Parathyroid adenoma (tissue), 2 donors: ENCODE measurements at regions not wholly inside any gene's neighbourhood (a gene's known extent, or its start where the extent isn't known, plus 50 kb on each side); places are given as distances from the start of the nearest gene placed in this dataset.

Experiments used
- H2AFZ ChIP-seq: fragments of 300-600 bp; sonication (generic); one replicate; pipeline ENCODE4 v1.7.0; 2017; ENCODE audit warnings: antibody characterized with exemption, mild to moderate bottlenecking
- H3K27ac ChIP-seq: fragments of 300-600 bp; sonication (generic); one replicate; pipeline ENCODE4 v1.7.0; 2017
- H3K27me3 ChIP-seq: fragments of 300-600 bp; sonication (generic); one replicate; pipeline ENCODE4 v1.7.0; 2017; ENCODE audit warnings: low read length; ENCODE audit not compliant: control insufficient read depth, insufficient read depth
- H3K36me3 ChIP-seq: fragments of 300-600 bp; sonication (generic); one replicate; pipeline ENCODE4 v1.7.0; 2017; ENCODE audit warnings: low read length; ENCODE audit not compliant: control insufficient read depth, insufficient read depth
- H3K4me1 ChIP-seq: fragments of 300-600 bp; sonication (generic); one replicate; pipeline ENCODE4 v1.7.0; 2017; ENCODE audit warnings: control low read depth
- H3K4me2 ChIP-seq: fragments of 300-600 bp; sonication (generic); one replicate; pipeline ENCODE4 v1.7.0; 2017; ENCODE audit warnings: low read length
- H3K4me3 ChIP-seq: fragments of 300-600 bp; sonication (generic); one replicate; pipeline ENCODE4 v1.7.0; 2017; ENCODE audit warnings: low read depth, low read length
- H3K79me2 ChIP-seq: fragments of 300-600 bp; sonication (generic); one replicate; pipeline ENCODE4 v1.7.0; 2017; ENCODE audit warnings: control low read depth
- H3K9ac ChIP-seq: fragments of 300-600 bp; sonication (generic); one replicate; pipeline ENCODE4 v1.7.0; 2017; ENCODE audit warnings: mild to moderate bottlenecking
- H3K9me3 ChIP-seq: fragments of 300-600 bp; sonication (generic); one replicate; pipeline ENCODE4 v1.7.0; 2017; ENCODE audit warnings: low read length; ENCODE audit not compliant: control insufficient read depth
- CTCF ChIP-seq: fragments of 300-600 bp; sonication (generic); IDR thresholded peaks from one replicate; pipeline ENCODE4 v1.7.0; 2017; ENCODE audit warnings: antibody characterized with exemption, mild to moderate bottlenecking
- donor health status: primary hyperparathyroidism.

GRCh38 chr3:145333931-145334330 is 827.1 kb downstream of the PLOD2 start:
- Histone ChIP-seq H3K4me1 (no peaks in the 10 kb centered on the region), H3K79me2 (no peaks in the 10 kb centered on the region), H3K9me3 (no peaks in the 10 kb centered on the region), H3K4me3 (no peak overlapping the region), H3K36me3 (no peaks in the 10 kb centered on the region), H2AFZ (no peak overlapping the region), H3K4me2 (no peak overlapping the region), H3K9ac (no peak overlapping the region), H3K27me3 (no peaks in the 10 kb centered on the region), H3K27ac (no peak overlapping the region)
- TF ChIP-seq CTCF = no peak

GRCh38 chr3:145355206-145355605 is 805.8 kb downstream of the PLOD2 start:
- no peak for TF ChIP-seq CTCF
- Histone ChIP-seq H3K9ac (no peak overlapping the region), H3K27ac (no peak overlapping the region), H3K36me3 (no peaks in the 10 kb centered on the region), H3K79me2 (no peaks in the 10 kb centered on the region), H3K27me3 (no peaks in the 10 kb centered on the region), H2AFZ (no peak overlapping the region), H3K4me2 (no peak overlapping the region), H3K4me3 (no peak overlapping the region), H3K9me3 (no peaks in the 10 kb centered on the region), H3K4me1 (no peaks in the 10 kb centered on the region)

- Histone ChIP-seq H3K9me3 (no peaks in the 10 kb centered on the region), H3K4me1 (no peaks in the 10 kb centered on the region), H3K79me2 (no peaks in the 10 kb centered on the region), H3K27me3 (no peaks in the 10 kb centered on the region), H2AFZ (no peak overlapping the region), H3K4me2 (no peak overlapping the region), H3K4me3 (no peak overlapping the region), H3K27ac (no peak overlapping the region), H3K9ac (no peak overlapping the region), H3K36me3 (no peaks in the 10 kb centered on the region)
- no peak for TF ChIP-seq CTCF
Measured at GRCh38 chr3:145357453-145357852, 803.5 kb downstream of the PLOD2 start.

- no peak for TF ChIP-seq CTCF
- no peak overlapping the region for H3K4me3 ChIP-seq
- H3K9ac ChIP-seq = no peak overlapping the region
- no peak overlapping the region for H3K4me2 ChIP-seq
- no peaks in the 10 kb centered on the region for H3K79me2 ChIP-seq
- no peaks in the 10 kb centered on the region for H3K4me1 ChIP-seq
- H3K27me3 ChIP-seq = no peaks in the 10 kb centered on the region
- no peaks in the 10 kb centered on the region for H3K9me3 ChIP-seq
- H3K27ac ChIP-seq = no peak overlapping the region
- no peak overlapping the region for H2AFZ ChIP-seq
- no peaks in the 10 kb centered on the region for H3K36me3 ChIP-seq
Measured at GRCh38 chr3:145359040-145359439, 801.9 kb downstream of the PLOD2 start.

- Histone ChIP-seq H2AFZ (no peak overlapping the region), H3K27ac (no peak overlapping the region), H3K36me3 (no peaks in the 10 kb centered on the region), H3K27me3 (no peaks in the 10 kb centered on the region), H3K9me3 (no peaks in the 10 kb centered on the region), H3K4me3 (no peak overlapping the region), H3K79me2 (no peaks in the 10 kb centered on the region), H3K4me2 (no peak overlapping the region), H3K4me1 (no peaks in the 10 kb centered on the region), H3K9ac (no peak overlapping the region)
- TF ChIP-seq CTCF = no peak
Measured at GRCh38 chr3:145368748-145369147, 792.2 kb downstream of the PLOD2 start.
